ENCODE measurements at regions not wholly inside any gene's neighbourhood (a gene's known extent, or its start where the extent isn't known, plus 50 kb on each side); places are given as distances from the start of the nearest gene placed in this dataset.

DNA sequence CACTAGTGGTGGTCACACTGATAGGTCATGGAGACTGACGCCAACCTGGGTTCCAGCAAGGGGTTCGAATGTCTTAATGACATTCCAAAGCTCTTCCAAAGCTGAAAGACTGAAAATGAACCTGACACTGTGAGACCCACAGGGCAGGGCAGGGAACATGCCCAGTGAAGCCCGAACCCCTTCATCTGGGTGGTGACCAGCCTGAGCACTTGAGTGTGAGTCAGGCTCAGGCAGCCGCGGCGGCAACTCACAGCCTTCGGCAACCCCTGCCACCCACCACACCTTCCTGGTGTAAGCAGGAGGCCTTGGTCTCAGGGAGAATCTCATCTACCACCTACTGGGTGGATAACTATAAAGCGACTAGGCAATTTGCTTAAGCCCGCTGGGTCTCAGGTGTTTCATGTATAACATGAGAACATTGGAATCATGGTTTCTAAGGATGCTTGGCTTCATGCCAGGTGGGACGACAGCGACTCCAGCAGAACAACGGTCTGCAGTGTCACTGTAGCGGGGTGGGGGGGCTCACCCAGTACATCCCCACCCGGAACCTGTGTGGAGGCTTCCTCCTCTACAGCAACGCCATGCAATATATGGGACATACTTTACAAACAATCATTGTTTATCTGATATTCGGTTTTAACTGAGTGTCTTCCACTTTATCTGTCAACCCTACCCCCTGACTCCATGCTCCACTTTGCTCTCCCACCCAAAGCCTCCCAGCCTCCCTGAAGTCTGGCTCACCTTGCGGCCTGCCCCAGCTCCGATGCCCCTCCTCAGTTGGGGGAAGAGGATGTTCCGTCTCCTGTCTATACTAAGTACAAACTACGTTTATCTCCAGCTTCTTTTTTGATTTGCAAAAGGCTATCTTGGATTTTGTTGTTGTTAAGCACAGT lies 125.0 kb upstream of the MEF2A start:
- no peak for DNase-seq

DNA sequence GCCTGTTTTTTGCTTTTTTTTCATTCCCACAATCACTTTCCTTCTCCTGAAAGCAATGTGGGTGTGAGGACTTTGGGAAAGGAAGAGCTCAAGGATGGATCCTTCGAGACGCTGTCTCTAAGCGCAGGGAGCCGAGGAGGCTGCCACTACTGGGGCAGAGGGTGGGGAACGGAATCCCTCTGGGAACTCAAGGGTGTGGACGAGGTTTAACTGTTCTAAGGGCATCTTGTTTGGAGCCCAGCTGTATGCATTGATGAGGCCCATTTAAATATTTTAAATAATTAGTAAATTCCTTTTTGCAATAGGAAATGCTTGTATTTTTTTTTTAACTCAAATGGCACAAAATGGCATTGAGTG lies 124.4 kb upstream of the MEF2A start:
- DNase-seq, result no peak

DNA sequence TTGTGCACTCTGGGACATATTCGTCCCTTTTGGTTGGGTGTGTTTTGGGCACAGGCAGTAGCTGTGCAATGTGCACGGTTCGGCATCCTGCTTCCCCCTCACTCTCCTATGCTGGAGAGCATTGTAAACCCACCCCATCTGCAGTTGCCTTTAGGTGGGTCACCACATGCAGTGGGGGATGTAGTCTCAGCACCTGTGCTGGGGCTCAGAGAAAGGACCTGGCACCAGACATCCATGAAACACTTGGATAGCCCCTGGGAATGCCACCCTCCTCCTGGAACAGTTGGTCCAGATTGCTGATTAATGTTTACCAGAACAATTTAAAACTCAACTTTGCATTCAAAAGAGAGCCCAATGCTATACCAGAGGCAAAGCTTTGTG lies 123.9 kb upstream of the MEF2A start:
- DNase-seq, result no peak

GRCh38 chr15:99442252-99442897 lies 123.4 kb upstream of the MEF2A start:
- no peak for DNase-seq

GRCh38 chr15:99443056-99443756 lies 122.6 kb upstream of the MEF2A start:
- DNase-seq, result no peak

DNA sequence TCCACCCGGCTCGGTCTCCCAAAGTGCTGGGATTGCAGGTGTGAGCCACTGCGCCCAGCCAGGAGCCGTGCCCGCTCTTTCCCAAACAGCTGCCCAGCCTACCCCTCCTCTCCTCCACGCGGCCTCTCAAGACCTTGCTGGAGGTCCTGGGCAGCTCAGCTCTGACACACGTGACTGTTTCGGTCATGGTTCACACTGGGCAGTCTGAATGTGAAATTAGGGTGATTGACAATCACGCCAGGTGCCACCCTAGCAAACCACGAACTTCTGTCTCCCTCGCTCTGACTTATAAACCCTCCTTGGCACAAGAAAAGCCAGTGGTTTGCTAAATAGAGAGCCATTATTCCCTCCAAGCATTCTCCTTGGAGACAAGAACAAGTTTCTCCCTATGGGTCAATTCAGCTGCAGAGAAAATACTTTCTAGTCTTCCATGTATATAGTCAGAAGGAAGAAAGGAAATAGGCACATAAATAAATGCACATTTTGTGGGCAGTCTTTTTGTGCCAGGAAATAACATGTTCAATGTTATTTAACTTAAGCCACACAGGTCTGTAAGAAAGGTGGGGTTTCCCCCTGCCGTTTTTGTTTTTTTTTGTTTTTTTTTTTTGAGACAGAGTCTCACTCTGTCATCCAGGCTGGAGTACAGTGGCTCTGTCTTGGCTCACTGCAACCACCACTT lies 121.9 kb upstream of the MEF2A start:
- no peak for DNase-seq

GRCh38 chr15:99445272-99445850 lies 120.4 kb upstream of the MEF2A start:
- DNase-seq, result no peak

DNA sequence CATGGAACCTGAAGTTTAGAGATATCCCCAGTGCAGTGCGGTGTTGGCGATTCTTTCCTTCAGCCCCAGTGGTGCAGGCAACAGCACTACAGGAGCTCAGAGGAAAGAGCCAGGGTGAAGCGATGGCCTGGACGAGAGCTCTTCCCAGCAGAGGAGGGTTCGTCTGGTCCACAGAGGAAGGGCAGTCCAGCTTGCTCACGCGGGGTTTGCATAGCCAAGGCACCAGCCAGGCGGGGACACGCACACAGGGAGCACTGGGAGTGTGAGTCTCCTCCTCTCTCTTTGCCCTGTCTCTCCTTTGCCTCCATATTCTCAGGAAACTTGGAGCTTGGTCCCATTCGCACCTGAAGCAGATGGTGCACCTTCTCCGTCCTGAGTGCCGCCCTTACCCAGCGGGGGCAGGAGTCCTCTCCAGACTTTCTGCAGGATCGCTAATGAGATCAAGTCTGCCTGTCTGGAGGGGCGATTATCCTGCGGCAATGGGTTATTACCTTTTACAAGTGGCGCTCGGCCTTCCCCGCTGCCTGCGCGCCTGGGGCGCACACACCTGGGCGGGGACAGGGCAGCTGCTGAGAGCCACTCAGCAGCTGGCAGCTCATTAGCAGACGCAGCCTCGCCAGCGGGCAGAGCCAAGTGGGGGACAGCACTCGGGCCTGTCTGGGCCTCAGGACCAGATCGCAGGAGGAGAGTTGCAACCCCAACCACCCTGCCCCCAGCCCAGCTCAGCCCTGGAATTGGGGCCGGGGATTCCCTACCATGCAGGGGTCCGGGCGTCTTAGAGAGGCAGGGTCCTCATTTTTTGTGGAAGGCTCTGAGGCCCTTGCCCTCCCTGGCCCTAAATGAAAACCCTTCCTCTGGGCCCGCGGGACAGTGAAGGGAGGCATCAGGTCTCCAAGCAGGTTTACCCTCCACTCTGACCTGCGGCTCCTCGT lies 119.0 kb upstream of the MEF2A start:
- DNase-seq, result no peak

GRCh38 chr15:99447497-99448371 lies 118.0 kb upstream of the MEF2A start:
- no peak for DNase-seq

DNA sequence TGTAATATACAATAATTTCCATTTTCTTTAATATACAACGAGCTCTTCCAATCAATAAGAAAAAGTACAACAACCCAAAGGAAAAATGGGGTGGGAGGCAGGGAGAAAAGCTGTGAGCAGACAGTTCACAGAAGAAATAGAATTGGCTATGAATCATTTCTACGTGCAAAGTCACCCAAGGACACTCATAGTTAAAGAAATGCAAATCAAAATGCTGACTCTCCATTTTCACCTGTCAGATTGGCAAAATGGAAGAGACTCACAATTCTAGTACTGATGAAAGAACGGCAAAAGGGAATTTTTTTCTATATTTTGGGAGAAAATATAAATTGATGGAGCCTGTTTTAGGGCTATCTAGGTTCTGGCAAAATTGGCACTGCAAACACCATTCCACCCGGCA lies 116.3 kb upstream of the MEF2A start:
- no peak for DNase-seq

DNA sequence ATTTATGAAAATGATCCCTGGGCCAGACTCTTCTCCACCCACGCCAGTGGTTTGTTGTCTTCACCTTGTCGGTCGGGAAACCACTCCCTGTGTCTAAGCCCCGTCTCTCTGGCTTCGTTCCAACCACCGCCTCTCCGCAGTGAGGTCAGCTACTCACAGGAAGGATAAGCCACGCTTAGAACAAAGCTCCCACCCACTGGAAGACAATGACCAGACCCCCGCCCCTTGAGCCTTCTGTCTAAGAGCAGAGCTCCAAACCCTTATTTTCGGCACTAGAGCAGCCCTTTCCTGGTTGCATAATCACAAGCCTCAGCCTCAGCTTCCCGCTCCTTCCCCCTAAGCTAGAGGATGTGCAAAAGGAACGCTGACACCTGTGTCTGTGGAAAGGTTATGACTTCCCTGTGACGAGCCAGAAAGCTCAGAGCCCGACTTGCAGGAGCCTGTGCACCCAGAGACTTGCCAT lies 114.9 kb upstream of the MEF2A start:
- DNase-seq, result peak; percentile 56

DNA sequence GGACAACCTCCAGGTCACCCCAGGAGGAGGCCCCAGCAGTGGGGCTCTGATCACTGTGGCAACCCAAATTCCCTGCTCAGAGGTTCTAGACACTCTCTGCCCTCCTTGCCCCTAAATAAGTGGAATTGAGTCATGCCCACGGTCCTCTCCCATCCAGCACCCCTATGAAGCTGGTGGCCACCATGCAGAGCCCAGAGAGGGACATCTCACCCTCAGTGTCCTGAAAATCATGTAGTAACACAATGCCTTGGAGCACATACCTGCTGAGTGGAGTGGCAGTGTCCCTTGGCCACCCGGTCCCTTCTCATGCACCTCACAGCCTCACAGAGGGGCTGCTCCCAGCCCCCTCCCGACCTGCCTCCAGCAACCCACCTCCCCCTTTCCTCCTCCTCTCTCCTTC lies 114.3 kb upstream of the MEF2A start:
- no peak for DNase-seq

DNA sequence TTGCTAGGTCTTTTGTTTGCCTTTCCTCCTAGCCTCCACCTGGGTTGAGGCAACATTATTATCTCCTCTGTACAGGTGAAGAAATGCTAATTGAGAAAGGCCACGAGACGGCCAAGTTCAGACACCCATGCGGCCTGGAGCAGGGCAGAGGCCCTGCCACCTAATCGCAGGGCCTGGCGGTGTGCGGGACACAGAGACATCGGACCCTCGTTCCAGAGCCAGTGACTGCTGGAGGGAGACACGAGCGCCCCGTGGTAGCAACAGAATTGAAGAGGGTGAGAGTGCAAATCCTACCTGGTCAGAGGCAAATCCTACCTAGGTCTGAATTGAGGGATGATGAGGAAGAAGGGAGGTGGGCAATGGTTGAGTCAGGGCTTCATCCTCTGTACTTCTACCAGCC lies 113.8 kb upstream of the MEF2A start:
- no peak for DNase-seq

- no peak for DNase-seq
Observed at GRCh38 chr15:99452728-99453636, 112.8 kb upstream of the MEF2A start.

- no peak for DNase-seq
Observed at GRCh38 chr15:99453637-99454030, 112.2 kb upstream of the MEF2A start.

GRCh38 chr15:99454107-99454809 lies 111.5 kb upstream of the MEF2A start:
- DNase-seq, result no peak

- DNase-seq, result no peak
Observed at GRCh38 chr15:99454941-99455788, 110.6 kb upstream of the MEF2A start.

- DNase-seq, result no peak
Observed at GRCh38 chr15:99455789-99456160, 110.0 kb upstream of the MEF2A start.
